ENCODE measurements at regions not wholly inside any gene's neighbourhood (a gene's known extent, or its start where the extent isn't known, plus 50 kb on each side); places are given as distances from the start of the nearest gene placed in this dataset.

- TF ChIP-seq CTCF (IDR thresholded peaks at IDR 0.05; ENCODE audit: low read depth, low read length, poor library complexity, severe bottlenecking), result no peak
- no peak for TF ChIP-seq EZH2phosphoT487 (IDR thresholded peaks at IDR 0.05; ENCODE audit: borderline replicate concordance, low read length)
- Histone ChIP-seq H3K4me2 (ENCODE audit: low read length) (no peak overlapping the region), H3K27me3 (ENCODE audit: control insufficient read depth, low read length) (peaks cover 3% of the 10 kb centered on the region; the same call in 1 of the 2 replicates), H3K36me3 (ENCODE audit: control insufficient read depth, low read length) (no peaks in the 10 kb centered on the region), H3K9me3 (ENCODE audit: control insufficient read depth, insufficient read depth, low read length) (no peaks in the 10 kb centered on the region), H3K9me2 (replicated peaks; ENCODE audit: control insufficient read depth, low read length) (no peaks in the 10 kb centered on the region; the same call in 1 of the 2 replicates), H3F3A (ENCODE audit: control insufficient read depth, insufficient read depth) (no peaks in the 10 kb centered on the region), H3K27ac (ENCODE audit: low read depth, low read length) (no peak overlapping the region), H4K20me1 (ENCODE audit: control insufficient read depth, insufficient read depth, low read depth, low read length) (no peaks in the 10 kb centered on the region), H3K79me2 (ENCODE audit: control insufficient read depth, low read length) (no peaks in the 10 kb centered on the region), H3K4me3 (ENCODE audit: low read length) (no peak overlapping the region), H3K4me1 (ENCODE audit: control insufficient read depth, low read length) (no peaks in the 10 kb centered on the region)
These were observed 57.8 kb upstream of the LPAR1 start for GRCh38 chr9:111096051-111096450.

DNA sequence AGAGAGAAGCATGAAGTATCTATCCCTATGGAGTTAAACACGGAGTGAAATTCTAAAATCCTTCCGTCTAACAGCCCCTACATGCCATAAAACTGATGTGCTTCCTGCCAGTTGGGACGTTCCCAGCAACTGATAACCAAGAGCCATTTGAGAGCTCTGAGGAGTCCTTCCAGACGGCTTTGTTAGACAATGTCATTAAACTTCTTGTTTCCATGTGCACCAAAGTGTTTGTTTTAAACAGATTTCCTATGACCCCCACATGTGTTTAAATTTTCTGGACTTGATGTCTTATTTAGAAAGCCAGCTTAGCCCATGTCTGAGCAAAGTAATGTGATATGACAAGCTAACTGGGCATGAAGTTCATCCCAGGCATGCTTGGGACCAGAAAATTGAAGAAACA lies 57.2 kb upstream of the LPAR1 start:
- Histone ChIP-seq H3K79me2 (ENCODE audit: control insufficient read depth, low read length) (no peaks in the 10 kb centered on the region), H4K20me1 (ENCODE audit: control insufficient read depth, insufficient read depth, low read depth, low read length) (no peaks in the 10 kb centered on the region), H3K9me3 (ENCODE audit: control insufficient read depth, insufficient read depth, low read length) (no peaks in the 10 kb centered on the region), H3K4me2 (ENCODE audit: low read length) (no peak overlapping the region), H3K4me1 (ENCODE audit: control insufficient read depth, low read length) (no peaks in the 10 kb centered on the region), H3K36me3 (ENCODE audit: control insufficient read depth, low read length) (no peaks in the 10 kb centered on the region), H3K4me3 (ENCODE audit: low read length) (no peak overlapping the region), H3F3A (ENCODE audit: control insufficient read depth, insufficient read depth) (no peaks in the 10 kb centered on the region), H3K9me2 (replicated peaks; ENCODE audit: control insufficient read depth, low read length) (no peaks in the 10 kb centered on the region; the same call in 1 of the 2 replicates), H3K27me3 (ENCODE audit: control insufficient read depth, low read length) (peaks cover 3% of the 10 kb centered on the region; the same call in 1 of the 2 replicates), H3K27ac (ENCODE audit: low read depth, low read length) (no peak overlapping the region)
- TF ChIP-seq CTCF (IDR thresholded peaks at IDR 0.05; ENCODE audit: low read depth, low read length, poor library complexity, severe bottlenecking) (no peak), EZH2phosphoT487 (IDR thresholded peaks at IDR 0.05; ENCODE audit: borderline replicate concordance, low read length) (no peak)

DNA sequence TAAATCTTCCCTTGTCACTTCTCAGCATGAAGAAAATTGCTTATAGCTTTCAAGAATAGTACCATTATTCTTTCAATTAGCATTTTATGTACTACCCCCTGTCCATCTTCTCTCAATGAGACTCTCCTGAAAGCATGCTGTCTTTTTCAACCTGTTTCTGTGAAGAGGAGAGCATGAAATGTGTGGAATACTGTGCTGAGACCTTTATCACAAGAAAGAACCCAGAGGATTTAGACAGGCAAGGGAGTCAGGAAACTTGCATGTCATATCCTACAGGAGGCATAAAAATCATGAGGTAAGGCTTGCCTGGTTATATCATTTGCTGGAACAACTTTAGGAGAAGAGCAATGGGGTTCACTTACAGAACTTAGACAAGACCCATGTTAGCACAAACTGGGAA lies 56.7 kb upstream of the LPAR1 start:
- Histone ChIP-seq H3F3A (ENCODE audit: control insufficient read depth, insufficient read depth) (no peaks in the 10 kb centered on the region), H3K27me3 (ENCODE audit: control insufficient read depth, low read length) (peaks cover 3% of the 10 kb centered on the region; the same call in 1 of the 2 replicates), H3K36me3 (ENCODE audit: control insufficient read depth, low read length) (no peaks in the 10 kb centered on the region), H3K79me2 (ENCODE audit: control insufficient read depth, low read length) (no peaks in the 10 kb centered on the region), H3K9me3 (ENCODE audit: control insufficient read depth, insufficient read depth, low read length) (no peaks in the 10 kb centered on the region), H3K4me2 (ENCODE audit: low read length) (no peak overlapping the region), H4K20me1 (ENCODE audit: control insufficient read depth, insufficient read depth, low read depth, low read length) (no peaks in the 10 kb centered on the region), H3K4me1 (ENCODE audit: control insufficient read depth, low read length) (no peaks in the 10 kb centered on the region), H3K27ac (ENCODE audit: low read depth, low read length) (no peak overlapping the region), H3K4me3 (ENCODE audit: low read length) (no peak overlapping the region), H3K9me2 (replicated peaks; ENCODE audit: control insufficient read depth, low read length) (no peaks in the 10 kb centered on the region; the same call in 1 of the 2 replicates)
- TF ChIP-seq EZH2phosphoT487 (IDR thresholded peaks at IDR 0.05; ENCODE audit: borderline replicate concordance, low read length), result no peak
- TF ChIP-seq CTCF (IDR thresholded peaks at IDR 0.05; ENCODE audit: low read depth, low read length, poor library complexity, severe bottlenecking), result no peak
